ENCODE measurements at regions not wholly inside any gene's neighbourhood (a gene's known extent, or its start where the extent isn't known, plus 50 kb on each side); places are given as distances from the start of the nearest gene placed in this dataset.

DNA sequence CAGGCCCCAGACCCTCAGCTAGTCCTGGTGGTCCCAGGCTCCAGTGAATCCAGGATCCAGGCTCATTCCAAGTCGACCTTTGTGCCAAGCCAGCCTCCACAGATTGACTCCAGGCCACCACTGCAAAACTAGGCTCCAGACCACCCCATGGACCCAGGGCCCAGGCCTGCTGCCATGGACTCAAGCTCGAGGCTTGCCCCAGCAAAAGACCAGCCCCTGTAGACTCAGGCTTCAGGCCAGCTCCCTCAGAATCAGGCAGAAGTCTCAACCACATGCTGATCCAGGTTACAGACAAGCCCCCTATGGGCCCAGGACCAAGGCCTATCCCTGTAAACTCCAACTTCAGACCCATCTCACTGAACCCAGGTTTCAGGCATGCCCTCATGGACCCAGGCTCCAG lies 692.4 kb downstream of the PCDH19 start:
- intact Hi-C loops (cut with micrococcal nuclease): no loop called here
- no peak overlapping the region for H3K9ac ChIP-seq (ENCODE audit: low read length)
- H3K9me2 ChIP-seq (ENCODE audit: insufficient read depth): no peaks in the 10 kb centered on the region
- no peaks in the 10 kb centered on the region for H4K20me1 ChIP-seq (ENCODE audit: insufficient read depth)
- H3K9me3 ChIP-seq (ENCODE audit: control insufficient read depth in 1 of 2, insufficient read depth in 1 of 2, low read depth in 1 of 2, low read length in 2 of 2): no peaks in the 10 kb centered on the region
- DNase-seq (ENCODE audit: low read depth, low spot score) (no peak), ATAC-seq (no peak)
- ChIA-PET POLR2A (no interaction called here), RAD21 (ENCODE audit: low non-redundant PET in 1 of 2, low total read pairs in 2 of 2, uncharacterized antibody in 2 of 2, unreplicated experiment in 2 of 2) (no interaction called here), CTCF (no interaction called here)
- no peaks in the 10 kb centered on the region for H3K27me3 ChIP-seq (ENCODE audit: insufficient read depth, low read length)
- H3K4me1 ChIP-seq (ENCODE audit: control insufficient read depth in 1 of 2, insufficient read depth in 2 of 2, low read length in 2 of 2): no peaks in the 10 kb centered on the region
- no peak overlapping the region for H3K27ac ChIP-seq (ENCODE audit: low read depth, low read length)
- no peak overlapping the region for H3K4me3 ChIP-seq (replicated peaks in 1 of 2; ENCODE audit: low read depth in 1 of 2, low read length in 2 of 2)
- BruUV-seq (replicated peaks): no TSS peak
- no peak overlapping the region for H2AFZ ChIP-seq (ENCODE audit: low read depth, low read length, poor library complexity, severe bottlenecking)
- TF ChIP-seq, protein P1, sequence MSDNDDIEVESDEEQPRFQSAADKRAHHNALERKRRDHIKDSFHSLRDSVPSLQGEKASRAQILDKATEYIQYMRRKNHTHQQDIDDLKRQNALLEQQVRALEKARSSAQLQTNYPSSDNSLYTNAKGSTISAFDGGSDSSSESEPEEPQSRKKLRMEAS (IDR thresholded peaks at IDR 0.05): no peak
- TF ChIP-seq ZFX (IDR thresholded peaks at IDR 0.05): no peak
- no peak for TF ChIP-seq SRF (IDR thresholded peaks at IDR 0.05; ENCODE audit: low read depth)
- TF ChIP-seq ELF1 (IDR thresholded peaks at IDR 0.05; ENCODE audit: borderline replicate concordance, low read depth): no peak
- TF ChIP-seq, protein P2, sequence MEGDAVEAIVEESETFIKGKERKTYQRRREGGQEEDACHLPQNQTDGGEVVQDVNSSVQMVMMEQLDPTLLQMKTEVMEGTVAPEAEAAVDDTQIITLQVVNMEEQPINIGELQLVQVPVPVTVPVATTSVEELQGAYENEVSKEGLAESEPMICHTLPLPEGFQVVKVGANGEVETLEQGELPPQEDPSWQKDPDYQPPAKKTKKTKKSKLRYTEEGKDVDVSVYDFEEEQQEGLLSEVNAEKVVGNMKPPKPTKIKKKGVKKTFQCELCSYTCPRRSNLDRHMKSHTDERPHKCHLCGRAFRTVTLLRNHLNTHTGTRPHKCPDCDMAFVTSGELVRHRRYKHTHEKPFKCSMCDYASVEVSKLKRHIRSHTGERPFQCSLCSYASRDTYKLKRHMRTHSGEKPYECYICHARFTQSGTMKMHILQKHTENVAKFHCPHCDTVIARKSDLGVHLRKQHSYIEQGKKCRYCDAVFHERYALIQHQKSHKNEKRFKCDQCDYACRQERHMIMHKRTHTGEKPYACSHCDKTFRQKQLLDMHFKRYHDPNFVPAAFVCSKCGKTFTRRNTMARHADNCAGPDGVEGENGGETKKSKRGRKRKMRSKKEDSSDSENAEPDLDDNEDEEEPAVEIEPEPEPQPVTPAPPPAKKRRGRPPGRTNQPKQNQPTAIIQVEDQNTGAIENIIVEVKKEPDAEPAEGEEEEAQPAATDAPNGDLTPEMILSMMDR (IDR thresholded peaks at IDR 0.05 in 2 of 3, conservative IDR thresholded peaks at IDR 0.05 in 1 of 3; ENCODE audit: borderline replicate concordance in 1 of 3, insufficient read depth in 1 of 3, low read depth in 2 of 3, low read length in 2 of 3): no peak
- no peak for TF ChIP-seq EZH2 (IDR thresholded peaks at IDR 0.05)
- TF ChIP-seq CEBPB (IDR thresholded peaks at IDR 0.05; ENCODE audit: low read depth): no peak
- H3K4me2 ChIP-seq (ENCODE audit: low read length): no peak overlapping the region
- no peaks in the 10 kb centered on the region for H3K79me2 ChIP-seq (ENCODE audit: insufficient read depth, low read length)
- no peaks in the 10 kb centered on the region for H3K36me3 ChIP-seq (ENCODE audit: control insufficient read depth in 1 of 2, insufficient read depth in 2 of 2, low read length in 2 of 2)

DNA sequence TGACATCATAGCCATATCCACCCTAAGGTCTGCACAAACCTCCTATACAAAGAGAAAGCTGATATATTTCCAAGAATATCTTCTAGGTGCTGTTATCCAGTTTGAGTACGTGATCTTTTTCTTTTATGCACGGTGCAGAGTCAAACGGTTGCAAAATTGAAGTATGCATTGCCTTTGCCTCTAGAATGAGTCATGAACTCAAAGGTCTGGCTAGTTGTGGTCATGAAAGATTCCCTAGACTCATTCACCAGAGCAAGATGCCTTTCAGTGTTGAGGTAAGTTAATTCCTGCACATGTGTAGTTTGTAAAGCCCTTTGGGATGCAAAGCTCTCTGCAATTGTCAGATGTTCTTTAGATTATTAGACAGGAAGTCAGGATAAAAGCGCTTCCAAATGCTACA lies 704.4 kb downstream of the PCDH19 start:
- intact Hi-C loops (cut with micrococcal nuclease): no loop called here
- Histone ChIP-seq H3K9me3 (ENCODE audit: control insufficient read depth in 1 of 2, insufficient read depth in 1 of 2, low read depth in 1 of 2, low read length in 2 of 2) (no peaks in the 10 kb centered on the region), H2AFZ (ENCODE audit: low read depth, low read length, poor library complexity, severe bottlenecking) (no peak overlapping the region), H3K27ac (ENCODE audit: low read depth, low read length) (no peak overlapping the region), H3K4me2 (ENCODE audit: low read length) (no peak overlapping the region), H3K4me3 (replicated peaks in 1 of 2; ENCODE audit: low read depth in 1 of 2, low read length in 2 of 2) (no peak overlapping the region), H3K36me3 (ENCODE audit: control insufficient read depth in 1 of 2, insufficient read depth in 2 of 2, low read length in 2 of 2) (no peaks in the 10 kb centered on the region), H3K4me1 (ENCODE audit: control insufficient read depth in 1 of 2, insufficient read depth in 2 of 2, low read length in 2 of 2) (no peaks in the 10 kb centered on the region), H3K27me3 (ENCODE audit: insufficient read depth, low read length) (no peaks in the 10 kb centered on the region), H3K79me2 (ENCODE audit: insufficient read depth, low read length) (no peaks in the 10 kb centered on the region), H3K9me2 (ENCODE audit: insufficient read depth) (no peaks in the 10 kb centered on the region), H4K20me1 (ENCODE audit: insufficient read depth) (no peaks in the 10 kb centered on the region), H3K9ac (ENCODE audit: low read length) (no peak overlapping the region)
- ATAC-seq (no peak), DNase-seq (ENCODE audit: low read depth, low spot score) (no peak)
- CTCF ChIA-PET: no interaction called here
- no peak for TF ChIP-seq CBX3 (IDR thresholded peaks at IDR 0.05; ENCODE audit: low read depth)
- TF ChIP-seq, protein P3, sequence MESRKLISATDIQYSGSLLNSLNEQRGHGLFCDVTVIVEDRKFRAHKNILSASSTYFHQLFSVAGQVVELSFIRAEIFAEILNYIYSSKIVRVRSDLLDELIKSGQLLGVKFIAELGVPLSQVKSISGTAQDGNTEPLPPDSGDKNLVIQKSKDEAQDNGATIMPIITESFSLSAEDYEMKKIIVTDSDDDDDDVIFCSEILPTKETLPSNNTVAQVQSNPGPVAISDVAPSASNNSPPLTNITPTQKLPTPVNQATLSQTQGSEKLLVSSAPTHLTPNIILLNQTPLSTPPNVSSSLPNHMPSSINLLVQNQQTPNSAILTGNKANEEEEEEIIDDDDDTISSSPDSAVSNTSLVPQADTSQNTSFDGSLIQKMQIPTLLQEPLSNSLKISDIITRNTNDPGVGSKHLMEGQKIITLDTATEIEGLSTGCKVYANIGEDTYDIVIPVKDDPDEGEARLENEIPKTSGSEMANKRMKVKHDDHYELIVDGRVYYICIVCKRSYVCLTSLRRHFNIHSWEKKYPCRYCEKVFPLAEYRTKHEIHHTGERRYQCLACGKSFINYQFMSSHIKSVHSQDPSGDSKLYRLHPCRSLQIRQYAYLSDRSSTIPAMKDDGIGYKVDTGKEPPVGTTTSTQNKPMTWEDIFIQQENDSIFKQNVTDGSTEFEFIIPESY (IDR thresholded peaks at IDR 0.05; ENCODE audit: extremely low read depth, insufficient replicate concordance, low read length): no peak
- TF ChIP-seq, protein P2 (IDR thresholded peaks at IDR 0.05 in 2 of 3, conservative IDR thresholded peaks at IDR 0.05 in 1 of 3; ENCODE audit: borderline replicate concordance in 1 of 3, insufficient read depth in 1 of 3, low read depth in 2 of 3, low read length in 2 of 3): no peak
- no peak for TF ChIP-seq CEBPB (IDR thresholded peaks at IDR 0.05; ENCODE audit: low read depth)
- TF ChIP-seq TCF7L2 (IDR thresholded peaks at IDR 0.05; ENCODE audit: borderline replicate concordance, extremely low read depth, insufficient read depth, insufficient read length): no peak
- TF ChIP-seq ZNF274 (IDR thresholded peaks at IDR 0.05; ENCODE audit: low read depth, low read length): no peak
- RAD21 ChIA-PET (ENCODE audit: low non-redundant PET in 1 of 2, low total read pairs in 2 of 2, uncharacterized antibody in 2 of 2, unreplicated experiment in 2 of 2): no interaction called here
- no TSS peak for BruUV-seq (replicated peaks)
- POLR2A ChIA-PET: no interaction called here
